ENCODE measurements at regions not wholly inside any gene's neighbourhood (a gene's known extent, or its start where the extent isn't known, plus 50 kb on each side); places are given as distances from the start of the nearest gene placed in this dataset.

DNA sequence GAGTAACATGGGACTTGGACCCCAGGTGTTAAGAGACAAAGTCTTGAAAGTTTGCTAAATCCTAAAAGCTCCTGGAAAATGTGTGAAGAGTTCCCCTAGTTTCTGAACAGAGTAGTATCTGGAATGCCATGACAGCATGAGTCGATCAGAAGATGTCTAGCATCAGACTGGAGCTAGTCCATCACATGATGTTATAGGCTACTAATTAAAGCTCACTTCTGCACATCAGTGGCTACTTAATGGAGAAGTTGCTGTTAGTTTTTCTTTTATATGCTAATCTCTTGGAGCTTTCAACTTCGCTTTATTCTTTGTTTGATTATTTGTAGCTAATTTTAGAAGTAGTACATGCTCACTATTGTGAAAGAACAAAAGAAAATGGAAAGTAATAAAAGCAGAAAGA, 471.3 kb upstream of the KLF4 start:
- intact Hi-C loops (cut with micrococcal nuclease; ENCODE audit: unreplicated experiment): no loop called here

DNA sequence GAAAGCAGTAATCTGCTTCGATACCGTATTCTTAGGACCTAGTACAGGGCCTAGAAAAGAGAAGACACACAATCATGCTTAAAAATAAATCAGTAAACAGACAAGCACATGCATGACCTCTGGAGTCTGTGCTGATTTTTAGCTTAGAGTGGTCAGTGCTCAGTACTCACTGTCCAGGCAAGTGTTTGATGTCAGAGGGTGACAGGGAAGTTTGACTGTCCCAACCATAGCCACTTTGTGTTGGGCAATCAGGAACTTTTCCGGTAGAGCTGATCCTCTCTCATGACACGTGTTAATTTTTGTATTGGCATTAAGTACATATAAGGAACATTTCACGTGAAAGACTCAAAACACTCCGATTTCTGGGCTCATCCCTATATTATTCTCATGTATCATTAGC, 464.7 kb upstream of the KLF4 start:
- H3K36me3 Mint-ChIP-seq (ENCODE audit: insufficient read depth, unreplicated experiment): no peaks in the 10 kb centered on the region
- no TSS peak for BruUV-seq (replicated peaks)
- peaks cover 12% of the 10 kb centered on the region for H3K4me1 ChIP-seq
- TF ChIP-seq, protein P1, sequence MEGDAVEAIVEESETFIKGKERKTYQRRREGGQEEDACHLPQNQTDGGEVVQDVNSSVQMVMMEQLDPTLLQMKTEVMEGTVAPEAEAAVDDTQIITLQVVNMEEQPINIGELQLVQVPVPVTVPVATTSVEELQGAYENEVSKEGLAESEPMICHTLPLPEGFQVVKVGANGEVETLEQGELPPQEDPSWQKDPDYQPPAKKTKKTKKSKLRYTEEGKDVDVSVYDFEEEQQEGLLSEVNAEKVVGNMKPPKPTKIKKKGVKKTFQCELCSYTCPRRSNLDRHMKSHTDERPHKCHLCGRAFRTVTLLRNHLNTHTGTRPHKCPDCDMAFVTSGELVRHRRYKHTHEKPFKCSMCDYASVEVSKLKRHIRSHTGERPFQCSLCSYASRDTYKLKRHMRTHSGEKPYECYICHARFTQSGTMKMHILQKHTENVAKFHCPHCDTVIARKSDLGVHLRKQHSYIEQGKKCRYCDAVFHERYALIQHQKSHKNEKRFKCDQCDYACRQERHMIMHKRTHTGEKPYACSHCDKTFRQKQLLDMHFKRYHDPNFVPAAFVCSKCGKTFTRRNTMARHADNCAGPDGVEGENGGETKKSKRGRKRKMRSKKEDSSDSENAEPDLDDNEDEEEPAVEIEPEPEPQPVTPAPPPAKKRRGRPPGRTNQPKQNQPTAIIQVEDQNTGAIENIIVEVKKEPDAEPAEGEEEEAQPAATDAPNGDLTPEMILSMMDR (IDR thresholded peaks at IDR 0.05; ENCODE audit: insufficient read depth in 1 of 2, low read depth in 1 of 2, low read length in 1 of 2, severe bottlenecking in 1 of 2, unreplicated experiment in 1 of 2): no peak
- H3K9me3 Mint-ChIP-seq (ENCODE audit: unreplicated experiment): peaks cover 17% of the 10 kb centered on the region
- no peaks in the 10 kb centered on the region for H3K27me3 ChIP-seq (replicated peaks; ENCODE audit: control insufficient read depth, insufficient read depth, low read length)
- POLR2A ChIA-PET: no interaction called here
- H3K4me1 Mint-ChIP-seq (ENCODE audit: low read depth, unreplicated experiment): no peaks in the 10 kb centered on the region
- no peak overlapping the region for H3K4me3 ChIP-seq (ENCODE audit: low read depth, low read length)
- peaks cover 4% of the 10 kb centered on the region; the same call in 1 of the 2 replicates for H3K9me3 ChIP-seq
- H3K36me3 ChIP-seq (ENCODE audit: control insufficient read depth, insufficient read depth, low read length): no peaks in the 10 kb centered on the region
- H3K27me3 Mint-ChIP-seq (ENCODE audit: insufficient read depth, unreplicated experiment): no peaks in the 10 kb centered on the region
- intact Hi-C loops (cut with micrococcal nuclease; ENCODE audit: unreplicated experiment): no loop called here
- DNase-seq: no peak
- H3K27ac Mint-ChIP-seq (ENCODE audit: unreplicated experiment): no peak overlapping the region
- no peak overlapping the region for H3K4me3 Mint-ChIP-seq (ENCODE audit: unreplicated experiment)
- CTCF ChIA-PET: no interaction called here

More for the DNA sequence above, 471.3 kb upstream of the KLF4 start:
- H3K4me3 ChIP-seq (ENCODE audit: low read depth, low read length): no peak overlapping the region
- CTCF ChIA-PET: no interaction called here
- POLR2A ChIA-PET: no interaction called here
- Mint-ChIP-seq H3K36me3 (ENCODE audit: insufficient read depth, unreplicated experiment) (no peaks in the 10 kb centered on the region), H3K4me1 (ENCODE audit: low read depth, unreplicated experiment) (no peaks in the 10 kb centered on the region), H3K27ac (ENCODE audit: unreplicated experiment) (no peak overlapping the region), H3K27me3 (ENCODE audit: insufficient read depth, unreplicated experiment) (peaks cover 7% of the 10 kb centered on the region), H3K9me3 (ENCODE audit: unreplicated experiment) (peaks cover 10% of the 10 kb centered on the region), H3K4me3 (ENCODE audit: unreplicated experiment) (no peak overlapping the region)
- DNase-seq: no peak
- no peaks in the 10 kb centered on the region for H3K27me3 ChIP-seq (replicated peaks; ENCODE audit: control insufficient read depth, insufficient read depth, low read length)
- H3K36me3 ChIP-seq (ENCODE audit: control insufficient read depth, insufficient read depth, low read length): no peaks in the 10 kb centered on the region
- H3K4me1 ChIP-seq: no peaks in the 10 kb centered on the region
- H3K9me3 ChIP-seq: no peaks in the 10 kb centered on the region
- TF ChIP-seq, protein P1 (IDR thresholded peaks at IDR 0.05; ENCODE audit: insufficient read depth in 1 of 2, low read depth in 1 of 2, low read length in 1 of 2, severe bottlenecking in 1 of 2, unreplicated experiment in 1 of 2): no peak
- BruUV-seq (replicated peaks): no TSS peak

DNA sequence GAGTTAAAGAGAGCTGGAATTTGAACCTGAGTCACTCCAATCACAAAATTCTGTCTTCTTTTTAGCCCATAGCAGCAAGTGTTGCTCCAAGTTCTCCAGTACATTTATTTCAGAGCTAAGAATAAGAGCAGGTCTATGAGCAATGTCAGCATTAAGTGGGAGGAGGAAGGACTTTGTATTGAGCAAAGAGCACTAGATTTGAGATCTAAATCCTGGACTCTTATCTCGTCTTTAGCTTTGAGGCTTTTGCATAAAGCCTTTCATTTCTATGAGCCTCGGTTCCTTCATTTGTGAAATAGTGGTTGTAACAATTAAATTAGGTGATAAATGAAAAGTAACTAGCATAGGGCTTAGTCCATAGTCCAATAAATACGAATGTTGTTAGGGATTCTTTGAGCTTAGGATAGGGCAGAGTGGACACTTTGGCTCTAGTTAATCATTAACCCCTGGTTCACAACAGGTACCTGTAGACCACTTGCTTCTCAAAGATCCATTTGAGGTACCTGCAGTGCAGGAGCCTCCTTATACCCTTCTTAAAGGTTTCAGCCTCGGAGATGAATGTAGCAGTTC, 464.1 kb upstream of the KLF4 start:
- no peak overlapping the region for H3K27ac Mint-ChIP-seq (ENCODE audit: unreplicated experiment)
- no peaks in the 10 kb centered on the region for H3K4me1 Mint-ChIP-seq (ENCODE audit: low read depth, unreplicated experiment)
- H3K27me3 ChIP-seq (replicated peaks; ENCODE audit: control insufficient read depth, insufficient read depth, low read length): no peaks in the 10 kb centered on the region
- TF ChIP-seq, protein P1 (IDR thresholded peaks at IDR 0.05; ENCODE audit: insufficient read depth in 1 of 2, low read depth in 1 of 2, low read length in 1 of 2, severe bottlenecking in 1 of 2, unreplicated experiment in 1 of 2): no peak
- H3K36me3 ChIP-seq (ENCODE audit: control insufficient read depth, insufficient read depth, low read length): no peaks in the 10 kb centered on the region
- H3K36me3 Mint-ChIP-seq (ENCODE audit: insufficient read depth, unreplicated experiment): no peaks in the 10 kb centered on the region
- no peaks in the 10 kb centered on the region for H3K27me3 Mint-ChIP-seq (ENCODE audit: insufficient read depth, unreplicated experiment)
- intact Hi-C loops (cut with micrococcal nuclease; ENCODE audit: unreplicated experiment): no loop called here
- H3K9me3 Mint-ChIP-seq (ENCODE audit: unreplicated experiment): peaks cover 18% of the 10 kb centered on the region
- ChIA-PET CTCF (interaction anchor here (0.6 kb wide), 1 partner anchor 37 kb away, joined by 3 read pairs; no protein-coding TSS in a partner anchor), POLR2A (no interaction called here)
- no TSS peak for BruUV-seq (replicated peaks)
- H3K9me3 ChIP-seq: peaks cover 4% of the 10 kb centered on the region; the same call in 1 of the 2 replicates
- H3K4me3 Mint-ChIP-seq (ENCODE audit: unreplicated experiment): no peak overlapping the region
- H3K4me3 ChIP-seq (ENCODE audit: low read depth, low read length): no peak overlapping the region
- DNase-seq: peak in 1 of 2 experiments; percentile 9
- peaks cover 12% of the 10 kb centered on the region for H3K4me1 ChIP-seq

All from Caco-2 (cell line).